ENCODE measurements at regions not wholly inside any gene's neighbourhood (a gene's known extent, or its start where the extent isn't known, plus 50 kb on each side); places are given as distances from the start of the nearest gene placed in this dataset.

GRCh38 chr3:5485427-5485826 is 297.9 kb downstream of the EDEM1 start:
- no peak for TF ChIP-seq CTCF (IDR thresholded peaks at IDR 0.05)
- TF ChIP-seq EP300 (IDR thresholded peaks at IDR 0.05) = no peak
- no peak for TF ChIP-seq POLR2A (IDR thresholded peaks at IDR 0.05)
